ENCODE measurements at regions not wholly inside any gene's neighbourhood (a gene's known extent, or its start where the extent isn't known, plus 50 kb on each side); places are given as distances from the start of the nearest gene placed in this dataset.

DNA sequence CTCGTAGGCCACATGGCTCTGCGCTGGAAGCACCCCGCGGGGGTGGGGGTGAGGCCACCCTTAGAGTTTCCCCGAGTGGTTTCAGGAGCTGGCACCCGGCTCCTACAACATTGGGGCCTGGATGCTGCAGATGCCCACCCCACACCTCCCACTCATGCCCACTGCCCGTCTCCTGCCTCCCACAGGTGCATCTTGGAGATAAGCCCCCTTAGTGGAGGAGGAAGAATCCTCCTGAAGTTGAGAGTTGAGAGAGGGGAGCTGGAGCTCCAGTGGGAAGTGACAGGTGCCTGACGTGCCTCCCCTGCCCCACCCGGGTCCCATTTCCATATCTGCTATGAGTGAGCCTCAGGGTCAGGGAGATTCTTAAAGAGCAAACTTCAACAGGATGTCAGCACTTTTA is 341.3 kb downstream of the TEX29 start:
- Histone ChIP-seq H3K36me3 (no peaks in the 10 kb centered on the region), H3K27me3 (replicated peaks in 1 of 7) (peaks cover 0 to 4% (median 0%) of the 10 kb centered on the region in 7 donors), H3K4me3 (no peak overlapping the region), H3K9me3 (peaks cover 0 to 4% (median 0%) of the 10 kb centered on the region in 8 donors), H3K4me1 (no peaks in the 10 kb centered on the region), H3K27ac (no peak overlapping the region)
- WGBS, 5 donors: 85 to 90% (median 89%) methylated on average over 9 of the region's 9 CpGs
- no peak for DNase-seq
- intact Hi-C loops (cut with DNase I; ENCODE audit: low total_unique reads): no loop called here
- TF ChIP-seq, protein P1, sequence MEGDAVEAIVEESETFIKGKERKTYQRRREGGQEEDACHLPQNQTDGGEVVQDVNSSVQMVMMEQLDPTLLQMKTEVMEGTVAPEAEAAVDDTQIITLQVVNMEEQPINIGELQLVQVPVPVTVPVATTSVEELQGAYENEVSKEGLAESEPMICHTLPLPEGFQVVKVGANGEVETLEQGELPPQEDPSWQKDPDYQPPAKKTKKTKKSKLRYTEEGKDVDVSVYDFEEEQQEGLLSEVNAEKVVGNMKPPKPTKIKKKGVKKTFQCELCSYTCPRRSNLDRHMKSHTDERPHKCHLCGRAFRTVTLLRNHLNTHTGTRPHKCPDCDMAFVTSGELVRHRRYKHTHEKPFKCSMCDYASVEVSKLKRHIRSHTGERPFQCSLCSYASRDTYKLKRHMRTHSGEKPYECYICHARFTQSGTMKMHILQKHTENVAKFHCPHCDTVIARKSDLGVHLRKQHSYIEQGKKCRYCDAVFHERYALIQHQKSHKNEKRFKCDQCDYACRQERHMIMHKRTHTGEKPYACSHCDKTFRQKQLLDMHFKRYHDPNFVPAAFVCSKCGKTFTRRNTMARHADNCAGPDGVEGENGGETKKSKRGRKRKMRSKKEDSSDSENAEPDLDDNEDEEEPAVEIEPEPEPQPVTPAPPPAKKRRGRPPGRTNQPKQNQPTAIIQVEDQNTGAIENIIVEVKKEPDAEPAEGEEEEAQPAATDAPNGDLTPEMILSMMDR (IDR thresholded peaks at IDR 0.05 in 8 of 11, conservative IDR thresholded peaks at IDR 0.05 in 3 of 11): no peak
- TF ChIP-seq POLR2AphosphoS5 (IDR thresholded peaks at IDR 0.05) (no peak), POLR2A (IDR thresholded peaks at IDR 0.05) (no peak)

DNA sequence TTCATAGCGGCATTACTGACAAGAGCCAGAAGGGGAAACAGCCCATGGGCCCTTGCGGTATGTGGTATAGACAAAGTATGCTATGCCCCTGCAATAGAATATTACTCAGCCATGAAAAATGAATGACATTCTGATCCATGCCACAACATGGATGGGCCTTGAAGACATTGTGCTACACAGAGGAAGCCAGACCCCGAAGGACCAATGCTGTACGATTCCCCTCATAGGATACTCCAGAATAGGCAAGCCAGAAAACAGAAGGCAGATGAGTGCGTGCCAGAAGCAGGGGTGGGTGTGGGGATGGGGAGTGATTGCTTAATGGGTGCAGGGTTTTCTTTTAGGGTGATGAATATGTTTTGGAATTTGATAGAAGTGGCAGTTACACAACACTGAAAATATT is 342.0 kb downstream of the TEX29 start:
- intact Hi-C loops (cut with DNase I; ENCODE audit: low total_unique reads): no loop called here
- H3K4me1 ChIP-seq: no peaks in the 10 kb centered on the region
- H3K27me3 ChIP-seq (replicated peaks in 1 of 7): peaks cover 0 to 4% (median 0%) of the 10 kb centered on the region in 7 donors
- 89 to 96% (median 92%) methylated on average over 5 of the region's 5 CpGs for WGBS, 5 donors
- no peak for DNase-seq
- TF ChIP-seq POLR2A (IDR thresholded peaks at IDR 0.05): no peak
- TF ChIP-seq, protein P1 (IDR thresholded peaks at IDR 0.05 in 8 of 11, conservative IDR thresholded peaks at IDR 0.05 in 3 of 11): no peak
- no peak for TF ChIP-seq POLR2AphosphoS5 (IDR thresholded peaks at IDR 0.05)
- H3K4me3 ChIP-seq: no peak overlapping the region
- no peaks in the 10 kb centered on the region for H3K36me3 ChIP-seq
- H3K9me3 ChIP-seq: peaks cover 0 to 4% (median 0%) of the 10 kb centered on the region in 8 donors
- no peak overlapping the region for H3K27ac ChIP-seq

DNA sequence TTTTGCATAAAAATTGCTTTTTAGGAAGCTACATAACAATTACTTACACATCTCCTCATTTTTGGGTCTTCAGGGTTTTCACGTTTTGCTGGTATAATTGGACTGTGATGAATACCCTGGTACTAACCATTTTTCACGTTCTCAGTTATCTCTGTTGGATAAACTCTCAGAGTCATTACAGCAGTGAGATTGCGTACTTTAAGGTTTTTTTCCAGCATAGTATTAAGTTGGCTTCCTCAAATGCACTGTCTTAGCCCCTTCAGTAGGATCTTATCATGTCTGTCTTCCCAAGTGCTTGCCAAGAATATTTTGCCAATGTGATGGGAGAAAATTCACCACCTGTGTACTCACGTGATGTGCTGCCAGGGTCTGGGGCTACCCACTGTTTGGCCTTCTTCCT is 342.5 kb downstream of the TEX29 start:
- peaks cover 0 to 4% (median 0%) of the 10 kb centered on the region in 8 donors for H3K9me3 ChIP-seq
- intact Hi-C loops (cut with DNase I; ENCODE audit: low total_unique reads): no loop called here
- no peak for DNase-seq
- H3K36me3 ChIP-seq: no peaks in the 10 kb centered on the region
- WGBS, 5 donors: 67 to 79% (median 75%) methylated on average over 4 of the region's 4 CpGs
- no peak for TF ChIP-seq POLR2A (IDR thresholded peaks at IDR 0.05)
- peaks cover 0 to 4% (median 0%) of the 10 kb centered on the region in 7 donors for H3K27me3 ChIP-seq (replicated peaks in 1 of 7)
- no peak overlapping the region for H3K4me3 ChIP-seq
- no peaks in the 10 kb centered on the region for H3K4me1 ChIP-seq
- no peak overlapping the region for H3K27ac ChIP-seq

DNA sequence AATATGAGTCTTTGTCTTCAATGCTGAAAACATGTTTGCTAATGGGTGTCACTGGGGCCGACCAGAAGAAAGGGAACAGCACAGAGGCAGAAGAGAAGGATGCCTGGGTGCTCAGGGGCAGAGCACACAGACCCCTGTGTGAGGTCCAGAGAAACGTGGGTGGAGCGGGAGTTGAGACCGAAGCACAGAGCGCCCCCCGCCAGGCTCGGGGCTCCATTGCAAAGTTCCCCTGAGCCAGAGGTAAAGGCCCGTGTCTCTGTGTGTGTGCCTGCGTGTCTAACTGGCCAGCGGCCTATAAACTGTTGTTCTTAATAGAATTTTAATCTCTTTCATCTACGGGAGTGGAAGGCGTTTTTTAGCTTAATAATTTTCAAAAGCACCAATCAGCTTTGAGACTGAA is 343.1 kb downstream of the TEX29 start:
- no peak for DNase-seq
- intact Hi-C loops (cut with DNase I; ENCODE audit: low total_unique reads): no loop called here
- H3K27ac ChIP-seq: no peak overlapping the region
- peaks cover 0 to 4% (median 0%) of the 10 kb centered on the region in 8 donors for H3K9me3 ChIP-seq
- TF ChIP-seq POLR2A (IDR thresholded peaks at IDR 0.05) (no peak), POLR2AphosphoS5 (IDR thresholded peaks at IDR 0.05) (no peak)
- TF ChIP-seq, protein P1 (IDR thresholded peaks at IDR 0.05 in 8 of 11, conservative IDR thresholded peaks at IDR 0.05 in 3 of 11): no peak
- 71 to 83% (median 80%) methylated on average over 12 of the region's 12 CpGs for WGBS, 5 donors
- H3K36me3 ChIP-seq: no peaks in the 10 kb centered on the region
- no peak overlapping the region for H3K4me3 ChIP-seq
- H3K27me3 ChIP-seq (replicated peaks in 1 of 7): peaks cover 0 to 4% (median 0%) of the 10 kb centered on the region in 7 donors
- no peaks in the 10 kb centered on the region for H3K4me1 ChIP-seq

DNA sequence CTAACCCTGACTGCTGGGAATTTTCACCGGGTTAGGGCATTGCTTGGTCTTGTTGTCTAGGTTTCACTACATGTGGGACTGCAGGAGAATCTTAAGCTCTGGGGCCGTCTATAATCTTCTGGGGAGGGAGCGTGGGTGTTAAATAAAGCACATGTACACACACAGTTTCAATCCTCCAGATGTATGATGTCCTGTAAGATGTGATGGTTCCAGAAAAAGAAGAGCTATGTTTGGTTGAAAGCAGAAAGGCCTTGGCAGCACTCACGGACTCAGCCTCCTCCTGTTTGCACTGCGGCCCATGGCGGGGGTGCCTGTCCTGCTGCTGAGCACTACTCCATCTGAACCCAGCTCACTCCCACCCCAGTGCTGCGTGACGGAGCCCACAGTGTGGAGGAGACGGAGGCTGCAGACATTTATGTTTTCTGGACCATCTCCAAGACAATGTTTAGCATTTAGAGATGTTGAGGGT is 343.5 kb downstream of the TEX29 start:
- H3K27me3 ChIP-seq (replicated peaks in 1 of 7): peaks cover 0 to 4% (median 0%) of the 10 kb centered on the region in 7 donors
- peaks cover 0 to 4% (median 0%) of the 10 kb centered on the region in 8 donors for H3K9me3 ChIP-seq
- no peak for DNase-seq
- H3K27ac ChIP-seq: no peak overlapping the region
- intact Hi-C loops (cut with DNase I; ENCODE audit: low total_unique reads): no loop called here
- H3K36me3 ChIP-seq: no peaks in the 10 kb centered on the region
- H3K4me3 ChIP-seq: no peak overlapping the region
- 64 to 91% (median 83%) methylated on average over 8 to 9 of the region's 9 CpGs for WGBS, 5 donors
- no peak for TF ChIP-seq POLR2A (IDR thresholded peaks at IDR 0.05)
- TF ChIP-seq, protein P1 (IDR thresholded peaks at IDR 0.05 in 8 of 11, conservative IDR thresholded peaks at IDR 0.05 in 3 of 11): no peak
- TF ChIP-seq POLR2AphosphoS5 (IDR thresholded peaks at IDR 0.05): no peak
- H3K4me1 ChIP-seq: no peaks in the 10 kb centered on the region

Data from spleen (tissue), 11 donors.